ENCODE measurements at regions not wholly inside any gene's neighbourhood (a gene's known extent, or its start where the extent isn't known, plus 50 kb on each side); places are given as distances from the start of the nearest gene placed in this dataset.

- no peak overlapping the region for H3K27ac ChIP-seq (ENCODE audit: low read depth, low read length)
- no peak overlapping the region for H3K4me3 ChIP-seq (ENCODE audit: low read depth, low read length)
- no peaks in the 10 kb centered on the region for H3K27me3 ChIP-seq (ENCODE audit: control insufficient read depth, insufficient read depth, low read length)
- TF ChIP-seq, protein P1, sequence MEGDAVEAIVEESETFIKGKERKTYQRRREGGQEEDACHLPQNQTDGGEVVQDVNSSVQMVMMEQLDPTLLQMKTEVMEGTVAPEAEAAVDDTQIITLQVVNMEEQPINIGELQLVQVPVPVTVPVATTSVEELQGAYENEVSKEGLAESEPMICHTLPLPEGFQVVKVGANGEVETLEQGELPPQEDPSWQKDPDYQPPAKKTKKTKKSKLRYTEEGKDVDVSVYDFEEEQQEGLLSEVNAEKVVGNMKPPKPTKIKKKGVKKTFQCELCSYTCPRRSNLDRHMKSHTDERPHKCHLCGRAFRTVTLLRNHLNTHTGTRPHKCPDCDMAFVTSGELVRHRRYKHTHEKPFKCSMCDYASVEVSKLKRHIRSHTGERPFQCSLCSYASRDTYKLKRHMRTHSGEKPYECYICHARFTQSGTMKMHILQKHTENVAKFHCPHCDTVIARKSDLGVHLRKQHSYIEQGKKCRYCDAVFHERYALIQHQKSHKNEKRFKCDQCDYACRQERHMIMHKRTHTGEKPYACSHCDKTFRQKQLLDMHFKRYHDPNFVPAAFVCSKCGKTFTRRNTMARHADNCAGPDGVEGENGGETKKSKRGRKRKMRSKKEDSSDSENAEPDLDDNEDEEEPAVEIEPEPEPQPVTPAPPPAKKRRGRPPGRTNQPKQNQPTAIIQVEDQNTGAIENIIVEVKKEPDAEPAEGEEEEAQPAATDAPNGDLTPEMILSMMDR (IDR thresholded peaks at IDR 0.05; ENCODE audit: low read depth, low read length) = no peak
- ChIA-PET POLR2A (no interaction called here), CTCF (no interaction called here)
- no peak for DNase-seq (ENCODE audit: low read depth, low spot score)
- H3K9me3 ChIP-seq (ENCODE audit: control insufficient read depth, insufficient read depth, low read length) = no peaks in the 10 kb centered on the region
These were observed 600.9 kb upstream of the ROBO2 start for GRCh38 chr3:76438971-76439370.

DNA sequence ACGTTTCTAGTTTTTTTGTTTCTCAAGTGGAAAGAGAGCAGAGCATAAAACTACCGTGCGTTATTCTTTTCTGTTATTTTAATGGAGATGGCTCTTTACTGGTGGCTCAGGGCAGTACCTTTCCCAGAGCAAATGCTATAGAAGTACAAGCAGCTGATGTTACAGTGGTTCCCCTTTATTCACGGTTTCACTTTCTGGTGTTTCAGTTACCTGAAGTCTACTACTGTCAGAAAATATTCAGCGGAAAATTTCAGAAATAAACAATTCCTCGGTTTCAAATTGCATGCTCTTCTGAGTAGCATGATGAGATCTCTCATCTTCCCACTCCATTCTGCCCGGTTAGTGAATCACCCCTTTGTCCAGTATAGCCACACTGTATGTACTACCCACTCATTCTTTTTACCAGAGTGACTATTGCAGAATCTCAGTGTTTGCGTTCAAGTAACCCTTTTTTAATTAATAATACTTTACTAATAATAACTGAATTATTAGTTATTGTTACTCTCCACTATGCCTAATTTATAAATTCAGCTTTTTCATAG, 597.5 kb upstream of the ROBO2 start:
- DNase-seq (ENCODE audit: low read depth, low spot score) = no peak
- ChIA-PET POLR2A (interaction anchor here (0.6 kb wide), 1 partner anchor 332 kb away, joined by 3 read pairs; no protein-coding TSS in a partner anchor), CTCF (no interaction called here)
- no peak overlapping the region for H3K4me3 ChIP-seq (ENCODE audit: low read depth, low read length)
- H3K27me3 ChIP-seq (ENCODE audit: control insufficient read depth, insufficient read depth, low read length) = no peaks in the 10 kb centered on the region
- H3K27ac ChIP-seq (ENCODE audit: low read depth, low read length) = no peak overlapping the region
- TF ChIP-seq, protein P1 (IDR thresholded peaks at IDR 0.05; ENCODE audit: low read depth, low read length) = no peak
- no peaks in the 10 kb centered on the region for H3K9me3 ChIP-seq (ENCODE audit: control insufficient read depth, insufficient read depth, low read length)

GRCh38 chr3:76456322-76456721, 583.6 kb upstream of the ROBO2 start:
- Histone ChIP-seq H3K27ac (ENCODE audit: low read depth, low read length) (no peak overlapping the region), H3K4me3 (ENCODE audit: low read depth, low read length) (no peak overlapping the region), H3K9me3 (ENCODE audit: control insufficient read depth, insufficient read depth, low read length) (peaks cover 3% of the 10 kb centered on the region; the same call in 1 of the 2 replicates), H3K27me3 (ENCODE audit: control insufficient read depth, insufficient read depth, low read length) (no peaks in the 10 kb centered on the region)
- TF ChIP-seq, protein P1 (IDR thresholded peaks at IDR 0.05; ENCODE audit: low read depth, low read length) = no peak
- CTCF ChIA-PET = no interaction called here
- POLR2A ChIA-PET = no interaction called here
- DNase-seq (ENCODE audit: low read depth, low spot score) = no peak

GRCh38 chr3:76463501-76463900, 576.4 kb upstream of the ROBO2 start:
- ChIA-PET CTCF (no interaction called here), POLR2A (no interaction called here)
- TF ChIP-seq, protein P1 (IDR thresholded peaks at IDR 0.05; ENCODE audit: low read depth, low read length) = no peak

GRCh38 chr3:76470285-76470684, 569.6 kb upstream of the ROBO2 start:
- TF ChIP-seq, protein P1 (IDR thresholded peaks at IDR 0.05; ENCODE audit: low read depth, low read length) = no peak
- POLR2A ChIA-PET = no interaction called here
- peak; percentile 65 for DNase-seq (ENCODE audit: low read depth, low spot score)

More at GRCh38 chr3:76463501-76463900, 576.4 kb upstream of the ROBO2 start:
- no peak for DNase-seq (ENCODE audit: low read depth, low spot score)
- no peaks in the 10 kb centered on the region for H3K27me3 ChIP-seq (ENCODE audit: control insufficient read depth, insufficient read depth, low read length)
- no peak overlapping the region for H3K27ac ChIP-seq (ENCODE audit: low read depth, low read length)
- no peaks in the 10 kb centered on the region for H3K9me3 ChIP-seq (ENCODE audit: control insufficient read depth, insufficient read depth, low read length)
- no peak overlapping the region for H3K4me3 ChIP-seq (ENCODE audit: low read depth, low read length)

More at GRCh38 chr3:76470285-76470684, 569.6 kb upstream of the ROBO2 start:
- Histone ChIP-seq H3K27me3 (ENCODE audit: control insufficient read depth, insufficient read depth, low read length) (no peaks in the 10 kb centered on the region), H3K27ac (ENCODE audit: low read depth, low read length) (no peak overlapping the region), H3K9me3 (ENCODE audit: control insufficient read depth, insufficient read depth, low read length) (no peaks in the 10 kb centered on the region), H3K4me3 (ENCODE audit: low read depth, low read length) (no peak overlapping the region)
- CTCF ChIA-PET = no interaction called here
